Endothelial cell of umbilical vein (primary cell): ENCODE measurements at regions not wholly inside any gene's neighbourhood (a gene's known extent, or its start where the extent isn't known, plus 50 kb on each side); places are given as distances from the start of the nearest gene placed in this dataset.

Experiments
- BruUV-seq: library from RNA; stranded (reverse); fragments of 400-500 nt; replicated peaks from 2 replicates; lab custom pipeline; 2021; lab: Mats Ljungman, UMichigan
- CTCF ChIA-PET: fragments of 300-600, 350-600 bp; sonication (Branson Sonifier 250); formaldehyde crosslinking; loops from one replicate; lab custom pipeline; 2021; ENCODE audit warnings: antibody characterized with exemption, inconsistent platforms; lab: Charles Lee
- POLR2A ChIA-PET: fragments of 300-600, 350-600 bp; sonication (Branson Sonifier 250); formaldehyde crosslinking; loops from one replicate; lab custom pipeline; 2021; ENCODE audit warnings: antibody characterized with exemption, inconsistent platforms; lab: Charles Lee
- DNase-seq: peaks from one replicate; pipeline ENCODE4 v3.0.0-alpha.2; 2011; ENCODE audit warnings: low read depth, low spot score
- FAIRE-seq: peaks from 2 replicates; lab custom pipeline; 2011; peaks lifted over from hg19 to GRCh38; lab: Jason Lieb, UNC
- H2AFZ ChIP-seq: 2 replicates; pipeline ENCODE4 v1.6.0; 2012; ENCODE audit warnings: low read depth, low read length, control low read depth, inconsistent platforms
- H3K27ac ChIP-seq: 2 replicates; pipeline ENCODE4 v1.5.1; 2011; ENCODE audit warnings: low read depth, mild to moderate bottlenecking, control low read depth, low read length, moderate library complexity; ENCODE audit not compliant: insufficient read depth
- H3K27me3 ChIP-seq, 2 experiments: 2 replicates each; pipeline versions ENCODE4 v1.6.0 to v1.6.1; 2011; ENCODE audit warnings: low read length in 2 of 2, mixed read lengths in 1 of 2; ENCODE audit not compliant: control insufficient read depth in 2 of 2, insufficient read depth in 2 of 2
- H3K36me3 ChIP-seq, 2 experiments: 2 replicates in 1 of 2; 3 replicates in 1 of 2; pipeline ENCODE4 v1.5.1; 2011; ENCODE audit warnings: low read length in 2 of 2, mild to moderate bottlenecking in 1 of 2, moderate library complexity in 1 of 2; ENCODE audit not compliant: control insufficient read depth in 2 of 2, insufficient read depth in 2 of 2; ENCODE audit errors: extremely low read depth in 1 of 2
- H3K4me1 ChIP-seq: 3 replicates; pipeline ENCODE4 v1.5.1; 2011; ENCODE audit warnings: mild to moderate bottlenecking, low read length; ENCODE audit not compliant: control insufficient read depth, insufficient read depth; ENCODE audit errors: extremely low read depth
- H3K4me2 ChIP-seq: 2 replicates; pipeline ENCODE4 v1.6.1; 2011; ENCODE audit warnings: low read length, control low read depth, mixed read lengths; ENCODE audit not compliant: insufficient read depth
- H3K4me3 ChIP-seq, 3 experiments: fragments of 200-600 bp in 1 of 3; sonication (generic), shearing (Covaris generic) in 1 of 3; replicated peaks in 1 of 3; 2 replicates each; pipeline ENCODE4 v1.5.1; 2011 to 2016; ENCODE audit warnings: control low read depth in 3 of 3, low read length in 3 of 3, mild to moderate bottlenecking in 2 of 3, inconsistent platforms in 1 of 3, low read depth in 1 of 3, moderate library complexity in 1 of 3; ENCODE audit not compliant: insufficient read depth in 1 of 3
- H3K79me2 ChIP-seq: 2 replicates; pipeline ENCODE4 v1.6.0; 2012; ENCODE audit warnings: low read length, inconsistent platforms; ENCODE audit not compliant: control insufficient read depth, insufficient read depth
- H3K9ac ChIP-seq: replicated peaks from 2 replicates; pipeline ENCODE3; 2011; ENCODE audit warnings: low read length, control low read depth; ENCODE audit not compliant: insufficient read depth; ENCODE audit errors: extremely low read depth
- H3K9me1 ChIP-seq: replicated peaks from 3 replicates; pipeline ENCODE4 v1.6.0; 2011; ENCODE audit warnings: mild to moderate bottlenecking, low read length; ENCODE audit not compliant: control insufficient read depth, insufficient read depth; ENCODE audit errors: extremely low read depth
- H3K9me3 ChIP-seq: replicated peaks from 2 replicates; pipeline ENCODE4 v1.5.1; 2012; ENCODE audit warnings: low read length, inconsistent platforms; ENCODE audit not compliant: control insufficient read depth, insufficient read depth
- H4K20me1 ChIP-seq: replicated peaks from 2 replicates; pipeline ENCODE3; 2011; ENCODE audit warnings: mild to moderate bottlenecking, low read length; ENCODE audit not compliant: control insufficient read depth, insufficient read depth; ENCODE audit errors: extremely low read depth
- EZH2 ChIP-seq: IDR thresholded peaks from 2 replicates; pipeline ENCODE4 v1.6.1; 2012; ENCODE audit warnings: borderline replicate concordance, low read depth, mild to moderate bottlenecking, moderate library complexity, low read length, inconsistent platforms; ENCODE audit not compliant: severe bottlenecking
- FOS ChIP-seq: IDR thresholded peaks from 2 replicates; pipeline ENCODE4 v1.6.1; 2011; ENCODE audit warnings: mild to moderate bottlenecking, low read length, moderate library complexity, borderline replicate concordance; ENCODE audit not compliant: insufficient read depth
- GATA2 ChIP-seq: IDR thresholded peaks from 2 replicates; pipeline ENCODE4 v1.7.0; 2011; ENCODE audit warnings: low read depth, mild to moderate bottlenecking, moderate library complexity, mixed read lengths, low read length; ENCODE audit not compliant: insufficient read length, insufficient read depth
- JUN ChIP-seq: IDR thresholded peaks from 2 replicates; pipeline ENCODE4 v1.6.1; 2011; ENCODE audit warnings: borderline replicate concordance, low read depth; ENCODE audit not compliant: insufficient read length, insufficient read depth
- MYC ChIP-seq: IDR thresholded peaks from one replicate; pipeline ENCODE4 v1.6.1; 2011; ENCODE audit warnings: mild to moderate bottlenecking, low read depth, low read length
- POLR2A ChIP-seq: IDR thresholded peaks from 2 replicates; pipeline ENCODE4 v1.6.1; 2012; ENCODE audit warnings: low read depth, mild to moderate bottlenecking, control low read depth, low read length
- POLR2AphosphoS5 ChIP-seq: IDR thresholded peaks from 2 replicates; pipeline ENCODE4 v1.6.1; 2012; ENCODE audit warnings: low read depth, mild to moderate bottlenecking, control low read depth, low read length, moderate library complexity; ENCODE audit not compliant: insufficient read depth
- dilution Hi-C: fragments of 300-500 bp; cut with MboI; formaldehyde crosslinking; loops from one replicate; pipeline ENCODE4 v1.15.0; 2019; ENCODE audit warnings: low sequenced_read_pairs; ENCODE audit not compliant: extremely low pct_ligation_motif_present
- intact Hi-C: fragments of 100-400 bp; cut with micrococcal nuclease; formaldehyde crosslinking; loops from one replicate; pipeline ENCODE4 v1.10.0; 2022
- TF ChIP-seq, protein P1 (sequence below): IDR thresholded peaks from 2 replicates; pipeline ENCODE4 v1.6.1; 2011; ENCODE audit not compliant: insufficient read depth, insufficient read length
- TF ChIP-seq, protein P2 (sequence below), 2 donors: IDR thresholded peaks; 1 replicate in 1 of 2; 2 replicates in 1 of 2; pipeline ENCODE4 v1.5.1; 2011; ENCODE audit warnings: low read length in 2 of 2, mild to moderate bottlenecking in 2 of 2, moderate library complexity in 2 of 2, control low read depth in 1 of 2, inconsistent platforms in 1 of 2, low read depth in 1 of 2; ENCODE audit not compliant: insufficient read depth in 1 of 2; ENCODE audit errors: extremely low read depth in 1 of 2

GRCh38 chr6:159555082-159555875 lies 137.8 kb downstream of the SOD2 start:
- Histone ChIP-seq H2AFZ (no peak overlapping the region), H3K4me2 (no peak overlapping the region), H3K9ac (no peak overlapping the region), H3K27ac (no peak overlapping the region), H3K4me3 (no peak overlapping the region), H4K20me1 (no peaks in the 10 kb centered on the region), H3K36me3 (no peaks in the 10 kb centered on the region), H3K79me2 (no peaks in the 10 kb centered on the region), H3K27me3 (no peaks in the 10 kb centered on the region), H3K9me1 (no peaks in the 10 kb centered on the region), H3K4me1 (no peaks in the 10 kb centered on the region), H3K9me3 (peaks cover 2% of the 10 kb centered on the region)
- no peak for DNase-seq
- FAIRE-seq: no peak
- dilution Hi-C loops (no loop called here), intact Hi-C loops (no loop called here)
- TF ChIP-seq POLR2A: no peak
- TF ChIP-seq JUN: no peak
- POLR2A ChIA-PET: no interaction called here
- CTCF ChIA-PET: no interaction called here
- BruUV-seq: no TSS peak

GRCh38 chr6:159541296-159541695 lies 151.7 kb downstream of the SOD2 start:
- BruUV-seq: no TSS peak
- intact Hi-C loops: no loop called here
- no peak for FAIRE-seq

More at GRCh38 chr6:159541296-159541695, 151.7 kb downstream of the SOD2 start:
- Histone ChIP-seq H3K79me2 (no peaks in the 10 kb centered on the region), H3K4me3 (no peak overlapping the region), H3K4me1 (no peaks in the 10 kb centered on the region), H4K20me1 (no peaks in the 10 kb centered on the region), H3K27ac (no peak overlapping the region), H3K9me3 (no peaks in the 10 kb centered on the region), H3K27me3 (no peaks in the 10 kb centered on the region), H3K4me2 (no peak overlapping the region), H2AFZ (no peak overlapping the region), H3K9ac (no peak overlapping the region), H3K36me3 (no peaks in the 10 kb centered on the region), H3K9me1 (no peaks in the 10 kb centered on the region)
- no peak for TF ChIP-seq FOS
- TF ChIP-seq EZH2: no peak
- TF ChIP-seq POLR2A: no peak
- TF ChIP-seq POLR2AphosphoS5: no peak
- TF ChIP-seq, protein P1, sequence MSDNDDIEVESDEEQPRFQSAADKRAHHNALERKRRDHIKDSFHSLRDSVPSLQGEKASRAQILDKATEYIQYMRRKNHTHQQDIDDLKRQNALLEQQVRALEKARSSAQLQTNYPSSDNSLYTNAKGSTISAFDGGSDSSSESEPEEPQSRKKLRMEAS: no peak
- no peak for TF ChIP-seq MYC
- no peak for TF ChIP-seq GATA2
- TF ChIP-seq JUN: no peak
- TF ChIP-seq, protein P2, sequence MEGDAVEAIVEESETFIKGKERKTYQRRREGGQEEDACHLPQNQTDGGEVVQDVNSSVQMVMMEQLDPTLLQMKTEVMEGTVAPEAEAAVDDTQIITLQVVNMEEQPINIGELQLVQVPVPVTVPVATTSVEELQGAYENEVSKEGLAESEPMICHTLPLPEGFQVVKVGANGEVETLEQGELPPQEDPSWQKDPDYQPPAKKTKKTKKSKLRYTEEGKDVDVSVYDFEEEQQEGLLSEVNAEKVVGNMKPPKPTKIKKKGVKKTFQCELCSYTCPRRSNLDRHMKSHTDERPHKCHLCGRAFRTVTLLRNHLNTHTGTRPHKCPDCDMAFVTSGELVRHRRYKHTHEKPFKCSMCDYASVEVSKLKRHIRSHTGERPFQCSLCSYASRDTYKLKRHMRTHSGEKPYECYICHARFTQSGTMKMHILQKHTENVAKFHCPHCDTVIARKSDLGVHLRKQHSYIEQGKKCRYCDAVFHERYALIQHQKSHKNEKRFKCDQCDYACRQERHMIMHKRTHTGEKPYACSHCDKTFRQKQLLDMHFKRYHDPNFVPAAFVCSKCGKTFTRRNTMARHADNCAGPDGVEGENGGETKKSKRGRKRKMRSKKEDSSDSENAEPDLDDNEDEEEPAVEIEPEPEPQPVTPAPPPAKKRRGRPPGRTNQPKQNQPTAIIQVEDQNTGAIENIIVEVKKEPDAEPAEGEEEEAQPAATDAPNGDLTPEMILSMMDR (IDR thresholded peaks at IDR 0.05; ENCODE audit: extremely low read depth in 1 of 2, insufficient read depth in 1 of 2, low read depth in 1 of 2, low read length in 2 of 2): no peak
- CTCF ChIA-PET: no interaction called here
- POLR2A ChIA-PET: no interaction called here
- dilution Hi-C loops: no loop called here
- no peak for DNase-seq
